Prostate gland (tissue), 2 donors: ENCODE measurements at regions not wholly inside any gene's neighbourhood (a gene's known extent, or its start where the extent isn't known, plus 50 kb on each side); places are given as distances from the start of the nearest gene placed in this dataset.

ENCODE experiments used
- CTCF ChIP-seq, 4 experiments: fragments of 200-600 bp in 2 of 4; fragments of 450-650 bp in 2 of 4; sonication (generic) in 2 of 4; IDR thresholded peaks; 1 replicate in 3 of 4; 2 replicates in 1 of 4; pipeline ENCODE4 v1.5.1; 2016 to 2019; ENCODE audit warnings: antibody characterized with exemption in 4 of 4, mild to moderate bottlenecking in 2 of 4, moderate library complexity in 2 of 4
- POLR2AphosphoS5 ChIP-seq: sonication (generic); formaldehyde crosslinking; IDR thresholded peaks from one replicate; pipeline ENCODE4 v1.6.1; 2017; ENCODE audit warnings: antibody characterized with exemption

- TF ChIP-seq POLR2AphosphoS5, result no peak
- no peak for TF ChIP-seq CTCF (IDR thresholded peaks at IDR 0.05)
These were observed 76.4 kb upstream of the TLR3 start for GRCh38 chr4:185992585-185992984.
